ENCODE measurements at regions not wholly inside any gene's neighbourhood (a gene's known extent, or its start where the extent isn't known, plus 50 kb on each side); places are given as distances from the start of the nearest gene placed in this dataset.

- DNase-seq (ENCODE audit: low read depth), result peak; percentile 66
Measured at GRCh38 chr10:94279835-94280709, 82.7 kb downstream of the NOC3L start.

GRCh38 chr10:94281654-94282053 is 81.1 kb downstream of the NOC3L start:
- DNase-seq (ENCODE audit: low read depth), result no peak

GRCh38 chr10:94282369-94282768 is 80.4 kb downstream of the NOC3L start:
- no peak for DNase-seq (ENCODE audit: low read depth)

Data from myocyte (in vitro differentiated cells).